HepG2 (cell line): ENCODE measurements at regions not wholly inside any gene's neighbourhood (a gene's known extent, or its start where the extent isn't known, plus 50 kb on each side); places are given as distances from the start of the nearest gene placed in this dataset.

Source experiments
- ATAC-seq: fragments of 200-7000 bp; cut with Tn5 transposase; 3 replicates; pipeline ENCODE4 v1.9.1; 2020; ENCODE audit warnings: mild to moderate bottlenecking, moderate library complexity
- BruUV-seq: library from RNA; stranded (reverse); fragments of 400-500 nt; replicated peaks from 2 replicates; lab custom pipeline; 2021; lab: Mats Ljungman, UMichigan
- CTCF ChIA-PET: fragments of 300-600 bp; formaldehyde crosslinking; extraction: SDS; loops from one replicate; lab custom pipeline; 2021; ENCODE audit warnings: low total read pairs, inconsistent platforms, low intra/inter-chr PET ratio; lab: Yijun Ruan, JAX
- POLR2A ChIA-PET: fragments of 350-600 bp; sonication (Branson Sonifier 250); formaldehyde crosslinking; loops from one replicate; lab custom pipeline; 2020; ENCODE audit warnings: antibody characterized with exemption, inconsistent platforms; lab: Yijun Ruan, JAX
- DNase-seq: peaks from one replicate; pipeline ENCODE4 v3.0.0-alpha.2; 2015; ENCODE audit warnings: low spot score
- FAIRE-seq: peaks from 3 replicates; lab custom pipeline; 2011; peaks lifted over from hg19 to GRCh38; lab: Jason Lieb, UNC
- H2AFZ ChIP-seq: one replicate; pipeline ENCODE4 v1.6.1; 2011; ENCODE audit warnings: low read length, inconsistent platforms
- H3K27ac ChIP-seq: fragments of 300-600 bp; 3 replicates; pipeline ENCODE4 v1.8.0; 2011; ENCODE audit warnings: mixed run types, mild to moderate bottlenecking, mixed read lengths, low read length, inconsistent platforms; ENCODE audit not compliant: insufficient read depth; ENCODE audit errors: extremely low read length
- H3K27me3 ChIP-seq, 2 experiments: fragments of 200-600 bp in 1 of 2; 2 replicates in 1 of 2; 3 replicates in 1 of 2; pipeline versions ENCODE4 v1.6.0 to v1.8.0; 2011; ENCODE audit warnings: low read length in 2 of 2, mild to moderate bottlenecking in 2 of 2, moderate library complexity in 2 of 2, inconsistent platforms in 1 of 2; ENCODE audit not compliant: insufficient read depth in 2 of 2, control insufficient read depth in 1 of 2
- H3K36me3 ChIP-seq, 2 experiments: fragments of 200-600 bp in 1 of 2; replicated peaks in 1 of 2; 2 replicates in 1 of 2; 3 replicates in 1 of 2; pipeline versions ENCODE4 v1.5.1 to v1.8.0; 2011; ENCODE audit warnings: low read length in 2 of 2, inconsistent platforms in 1 of 2; ENCODE audit not compliant: insufficient read depth in 2 of 2, control insufficient read depth in 1 of 2
- H3K4me1 ChIP-seq: 2 replicates; pipeline ENCODE4 v1.5.1; 2012; ENCODE audit warnings: low read length, inconsistent platforms; ENCODE audit not compliant: insufficient read depth
- H3K4me2 ChIP-seq: 2 replicates; pipeline ENCODE4 v1.6.0; 2011; ENCODE audit warnings: low read depth, low read length, inconsistent platforms
- H3K4me3 ChIP-seq, 3 experiments: fragments of 200-600 bp in 1 of 3; sonication (generic), shearing (Covaris generic) in 1 of 3; replicated peaks in 1 of 3; 2 replicates each; pipeline ENCODE4 v1.5.1; 2011 to 2016; ENCODE audit warnings: low read length in 3 of 3, inconsistent platforms in 2 of 3, low read depth in 2 of 3, mild to moderate bottlenecking in 2 of 3, control low read depth in 1 of 3, mixed read lengths in 1 of 3; ENCODE audit not compliant: insufficient read depth in 1 of 3
- H3K79me2 ChIP-seq: one replicate; pipeline ENCODE4 v1.6.1; 2011; ENCODE audit warnings: low read length, inconsistent platforms; ENCODE audit not compliant: insufficient read depth
- H3K9ac ChIP-seq: 2 replicates; pipeline ENCODE4 v1.6.0; 2011; ENCODE audit warnings: mild to moderate bottlenecking, low read depth, low read length, inconsistent platforms; ENCODE audit not compliant: insufficient read depth
- H3K9me3 ChIP-seq: 2 replicates; pipeline ENCODE4 v1.5.1; 2012; ENCODE audit warnings: mild to moderate bottlenecking, low read length
- H4K20me1 ChIP-seq: 2 replicates; pipeline ENCODE4 v1.6.0; 2011; ENCODE audit warnings: inconsistent platforms, mild to moderate bottlenecking, low read length, moderate library complexity; ENCODE audit not compliant: insufficient read depth
- ASH2L ChIP-seq: fragments of 300-600, 200-600 bp; sonication (generic); IDR thresholded peaks from 2 replicates; pipeline ENCODE4 v1.7.0; 2017; ENCODE audit warnings: low read depth, mild to moderate bottlenecking, moderate library complexity, mixed read lengths, low read length; ENCODE audit not compliant: insufficient read length
- FOXC1 ChIP-seq: sonication (generic); formaldehyde crosslinking; IDR thresholded peaks from 2 replicates; pipeline ENCODE4 v1.8.0; 2022; ENCODE audit warnings: mild to moderate bottlenecking, missing genetic modification reagents, borderline replicate concordance
- PBX3 ChIP-seq: sonication (generic); formaldehyde crosslinking; IDR thresholded peaks from 2 replicates; pipeline ENCODE4 v1.8.1; 2023; ENCODE audit warnings: missing genetic modification reagents, inconsistent platforms, borderline replicate concordance
- PCBP1 ChIP-seq: fragments of 200-400 bp; formaldehyde crosslinking; IDR thresholded peaks from 2 replicates; pipeline ENCODE4 v1.6.1; 2017; ENCODE audit warnings: mild to moderate bottlenecking, low read depth, low read length, borderline replicate concordance
- SYNCRIP ChIP-seq: fragments of 200-400 bp; formaldehyde crosslinking; IDR thresholded peaks from 2 replicates; pipeline ENCODE4 v1.6.1; 2018; ENCODE audit warnings: mild to moderate bottlenecking, low read depth, low read length; ENCODE audit not compliant: insufficient read depth
- ZNF615 ChIP-seq: sonication (generic); formaldehyde crosslinking; IDR thresholded peaks from 2 replicates; pipeline ENCODE4 v1.5.0; 2020; ENCODE audit warnings: mild to moderate bottlenecking, missing genetic modification reagents, borderline replicate concordance
- ZSCAN30 ChIP-seq: sonication (generic); formaldehyde crosslinking; IDR thresholded peaks from 2 replicates; pipeline ENCODE4 v1.5.0; 2020; ENCODE audit warnings: mild to moderate bottlenecking, missing genetic modification reagents
- WGBS: methylation state at CpG from one replicate; pipeline ENCODE4 v1.1.6; 2017; ENCODE audit warnings: low lambda C conversion rate; 5-methylcytosine and 5-hydroxymethylcytosine counted together
- in situ Hi-C: cut with HindIII; loops from 2 replicates; pipeline ENCODE4 v1.10.0; 2017; ENCODE audit warnings: low pct_unique_long_range_greater_than_20kb; ENCODE audit not compliant: extremely low pct_ligation_motif_present
- intact Hi-C: fragments of 100-400 bp; cut with micrococcal nuclease; formaldehyde crosslinking; loops from one replicate; pipeline ENCODE4 v1.10.0; 2022; ENCODE audit not compliant: unreplicated experiment
- TF ChIP-seq, protein P1 (sequence below): IDR thresholded peaks from 2 replicates; pipeline ENCODE4 v1.6.1; 2016; ENCODE audit warnings: low read depth, missing genetic modification reagents, missing compliant biosample characterization

DNA sequence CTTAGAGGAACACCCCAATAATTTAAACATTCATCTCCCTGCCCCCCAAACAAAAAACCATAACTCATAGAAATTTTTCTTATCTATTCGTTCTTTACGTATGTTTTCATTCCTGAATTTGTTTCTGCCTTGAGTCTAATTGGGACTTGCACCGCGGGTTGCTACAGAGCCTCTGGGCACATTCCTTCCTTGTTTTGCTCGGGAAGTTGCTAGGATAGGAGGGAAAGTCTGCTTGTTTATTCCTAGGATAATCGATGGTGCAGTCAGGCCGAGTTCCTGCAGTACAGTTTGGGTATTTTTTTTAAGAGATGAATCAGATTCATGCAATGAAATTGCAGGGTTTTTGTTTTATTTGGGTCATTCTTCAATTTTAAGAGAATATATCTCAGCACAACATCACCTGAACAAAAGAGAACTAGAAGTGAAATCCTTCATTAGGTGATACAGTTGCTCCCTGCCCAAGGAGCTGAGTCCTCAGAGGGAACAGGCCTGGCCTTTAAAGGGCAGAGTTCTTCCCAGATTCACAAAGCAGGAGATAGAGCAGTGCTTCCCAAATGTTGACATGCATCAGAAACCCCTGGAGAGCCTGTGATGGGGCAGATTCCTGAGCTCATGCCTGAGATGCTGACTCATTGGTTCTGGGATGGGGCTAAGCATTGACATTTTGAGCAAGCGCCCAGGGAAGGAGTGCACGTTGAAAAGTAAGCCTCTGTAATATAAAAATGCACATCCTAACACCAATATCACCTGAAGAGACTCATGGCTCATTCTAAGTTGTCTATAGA, 114.9 kb upstream of the FAM9B start:
- ChIA-PET CTCF (no interaction called here), POLR2A (no interaction called here)
- FAIRE-seq (no peak), ATAC-seq (no peak), DNase-seq (no peak)
- TF ChIP-seq ZSCAN30 (CRISPR knock-in tag) (no peak), PCBP1 (no peak), PBX3 (CRISPR knock-in tag) (no peak), ZNF615 (CRISPR knock-in tag) (no peak), SYNCRIP (no peak), ASH2L (no peak), FOXC1 (CRISPR knock-in tag) (no peak)
- TF ChIP-seq, protein P1, sequence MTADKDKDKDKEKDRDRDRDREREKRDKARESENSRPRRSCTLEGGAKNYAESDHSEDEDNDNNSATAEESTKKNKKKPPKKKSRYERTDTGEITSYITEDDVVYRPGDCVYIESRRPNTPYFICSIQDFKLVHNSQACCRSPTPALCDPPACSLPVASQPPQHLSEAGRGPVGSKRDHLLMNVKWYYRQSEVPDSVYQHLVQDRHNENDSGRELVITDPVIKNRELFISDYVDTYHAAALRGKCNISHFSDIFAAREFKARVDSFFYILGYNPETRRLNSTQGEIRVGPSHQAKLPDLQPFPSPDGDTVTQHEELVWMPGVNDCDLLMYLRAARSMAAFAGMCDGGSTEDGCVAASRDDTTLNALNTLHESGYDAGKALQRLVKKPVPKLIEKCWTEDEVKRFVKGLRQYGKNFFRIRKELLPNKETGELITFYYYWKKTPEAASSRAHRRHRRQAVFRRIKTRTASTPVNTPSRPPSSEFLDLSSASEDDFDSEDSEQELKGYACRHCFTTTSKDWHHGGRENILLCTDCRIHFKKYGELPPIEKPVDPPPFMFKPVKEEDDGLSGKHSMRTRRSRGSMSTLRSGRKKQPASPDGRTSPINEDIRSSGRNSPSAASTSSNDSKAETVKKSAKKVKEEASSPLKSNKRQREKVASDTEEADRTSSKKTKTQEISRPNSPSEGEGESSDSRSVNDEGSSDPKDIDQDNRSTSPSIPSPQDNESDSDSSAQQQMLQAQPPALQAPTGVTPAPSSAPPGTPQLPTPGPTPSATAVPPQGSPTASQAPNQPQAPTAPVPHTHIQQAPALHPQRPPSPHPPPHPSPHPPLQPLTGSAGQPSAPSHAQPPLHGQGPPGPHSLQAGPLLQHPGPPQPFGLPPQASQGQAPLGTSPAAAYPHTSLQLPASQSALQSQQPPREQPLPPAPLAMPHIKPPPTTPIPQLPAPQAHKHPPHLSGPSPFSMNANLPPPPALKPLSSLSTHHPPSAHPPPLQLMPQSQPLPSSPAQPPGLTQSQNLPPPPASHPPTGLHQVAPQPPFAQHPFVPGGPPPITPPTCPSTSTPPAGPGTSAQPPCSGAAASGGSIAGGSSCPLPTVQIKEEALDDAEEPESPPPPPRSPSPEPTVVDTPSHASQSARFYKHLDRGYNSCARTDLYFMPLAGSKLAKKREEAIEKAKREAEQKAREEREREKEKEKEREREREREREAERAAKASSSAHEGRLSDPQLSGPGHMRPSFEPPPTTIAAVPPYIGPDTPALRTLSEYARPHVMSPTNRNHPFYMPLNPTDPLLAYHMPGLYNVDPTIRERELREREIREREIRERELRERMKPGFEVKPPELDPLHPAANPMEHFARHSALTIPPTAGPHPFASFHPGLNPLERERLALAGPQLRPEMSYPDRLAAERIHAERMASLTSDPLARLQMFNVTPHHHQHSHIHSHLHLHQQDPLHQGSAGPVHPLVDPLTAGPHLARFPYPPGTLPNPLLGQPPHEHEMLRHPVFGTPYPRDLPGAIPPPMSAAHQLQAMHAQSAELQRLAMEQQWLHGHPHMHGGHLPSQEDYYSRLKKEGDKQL (CRISPR knock-in tag) = no peak
- Histone ChIP-seq H3K27me3 (no peaks in the 10 kb centered on the region), H3K9ac (no peak overlapping the region), H3K9me3 (peaks cover 11% of the 10 kb centered on the region), H3K27ac (no peak overlapping the region), H3K4me3 (no peak overlapping the region), H3K4me2 (no peak overlapping the region), H3K36me3 (no peaks in the 10 kb centered on the region), H3K4me1 (no peaks in the 10 kb centered on the region), H2AFZ (no peak overlapping the region), H4K20me1 (no peaks in the 10 kb centered on the region), H3K79me2 (no peaks in the 10 kb centered on the region)
- 13% methylated on average over 9 of the region's 9 CpGs for WGBS
- in situ Hi-C loops = no loop called here
- intact Hi-C loops = no loop called here
- BruUV-seq = no TSS peak
